NCI-H345 treated with DMSO at 0.1 percent for 48 hours (cell line): ENCODE measurements at regions not wholly inside any gene's neighbourhood (a gene's known extent, or its start where the extent isn't known, plus 50 kb on each side); places are given as distances from the start of the nearest gene placed in this dataset.
"Not testable (repeated sequence)": the region's sequence is repeated elsewhere in the genome, so short reads cannot be mapped to it uniquely, and the experiment has no call there.

Source experiments
- DNase-seq: peaks from one replicate; lab custom pipeline; 2025; ENCODE audit not compliant: unreplicated experiment; lab: John Stamatoyannopoulos, UW

DNA sequence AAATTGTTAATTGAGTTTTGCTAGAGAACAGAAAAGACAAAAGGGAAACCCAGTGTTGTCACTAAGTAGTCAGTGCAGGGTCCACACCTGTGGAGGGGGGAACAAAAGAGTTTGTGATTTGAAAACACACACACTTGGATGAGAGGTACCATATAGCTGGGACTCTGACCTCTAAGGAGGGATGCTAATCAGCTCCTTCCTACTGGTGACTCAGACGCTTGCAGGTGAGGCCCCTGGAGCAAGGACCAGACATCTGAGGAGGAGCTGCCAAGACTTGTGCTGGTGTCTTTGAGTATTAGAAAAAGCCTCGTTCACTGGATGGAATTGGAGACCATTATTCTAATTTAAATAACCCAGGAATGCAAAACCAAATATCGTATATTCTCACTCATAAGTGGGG is 146.4 kb upstream of the MAP2 start:
- no peak for DNase-seq

- DNase-seq, result no peak
Observed at GRCh38 chr2:209298601-209299000, 125.2 kb upstream of the MAP2 start.

- DNase-seq, result not testable (repeated sequence)
Observed at GRCh38 chr2:209299478-209299877, 124.4 kb upstream of the MAP2 start.

DNA sequence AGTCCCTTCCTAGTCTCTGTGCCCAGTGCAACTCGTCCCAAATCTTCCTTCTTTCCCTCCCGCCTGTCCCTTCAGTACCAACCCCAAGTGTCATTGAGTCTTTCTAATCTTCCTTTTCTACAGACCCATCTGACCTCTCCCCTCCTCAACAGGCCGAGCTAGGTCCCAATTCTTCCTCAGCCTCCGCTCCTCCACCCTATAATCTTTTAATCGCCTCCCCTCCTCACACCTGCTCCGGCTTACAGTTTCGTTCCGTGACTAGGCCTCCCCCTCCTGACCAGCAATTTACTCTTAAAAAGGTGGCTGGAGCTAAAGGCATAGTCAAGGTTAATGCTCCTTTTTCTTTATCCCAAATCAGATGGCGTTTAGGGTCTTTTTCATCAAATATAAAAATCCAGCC is 123.1 kb upstream of the MAP2 start:
- DNase-seq, result not testable (repeated sequence)

GRCh38 chr2:209305026-209305425 is 118.8 kb upstream of the MAP2 start:
- no peak for DNase-seq

GRCh38 chr2:209305746-209306196 is 118.1 kb upstream of the MAP2 start:
- no peak for DNase-seq

DNA sequence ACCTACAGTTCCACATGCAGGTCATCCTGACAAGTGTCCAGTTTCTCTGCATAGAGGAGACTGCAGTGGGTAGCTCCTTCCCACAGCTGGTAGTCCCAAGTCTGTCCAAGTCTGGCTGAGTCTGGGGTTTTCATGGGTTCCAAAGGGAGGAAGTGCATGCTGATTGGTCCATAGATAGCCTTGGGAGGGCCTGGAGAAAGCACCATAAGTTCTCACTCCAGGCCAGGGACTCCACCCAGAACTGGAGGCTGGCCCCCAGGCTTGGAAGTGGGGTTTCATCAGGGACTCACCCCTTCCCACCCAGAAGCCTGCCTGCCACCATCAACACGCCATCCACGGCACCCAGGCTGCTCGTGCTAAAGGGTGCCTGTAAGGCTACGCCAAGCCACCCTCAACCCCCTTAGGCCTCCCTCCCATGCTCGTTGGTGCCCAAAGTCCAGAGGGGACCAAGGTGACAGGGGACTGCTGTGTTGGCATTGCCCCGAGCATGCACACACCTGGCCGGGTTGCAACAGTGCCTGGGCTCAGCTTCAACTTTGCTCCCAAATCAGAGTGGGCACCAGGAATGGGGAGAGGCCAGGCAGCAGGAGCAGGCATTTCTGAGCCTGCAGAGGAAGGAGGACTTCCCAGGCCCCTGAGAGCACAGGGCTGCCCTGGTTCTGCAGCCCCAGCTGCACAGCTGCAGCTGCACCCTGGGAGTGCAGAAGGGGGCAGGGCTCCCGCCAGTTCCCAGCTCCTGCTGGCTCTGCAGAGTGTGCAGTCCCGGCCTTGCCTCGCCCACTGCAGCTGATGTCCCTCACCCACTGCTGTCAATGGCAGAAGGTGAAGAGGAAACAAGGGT is 116.5 kb upstream of the MAP2 start:
- no peak for DNase-seq

DNA sequence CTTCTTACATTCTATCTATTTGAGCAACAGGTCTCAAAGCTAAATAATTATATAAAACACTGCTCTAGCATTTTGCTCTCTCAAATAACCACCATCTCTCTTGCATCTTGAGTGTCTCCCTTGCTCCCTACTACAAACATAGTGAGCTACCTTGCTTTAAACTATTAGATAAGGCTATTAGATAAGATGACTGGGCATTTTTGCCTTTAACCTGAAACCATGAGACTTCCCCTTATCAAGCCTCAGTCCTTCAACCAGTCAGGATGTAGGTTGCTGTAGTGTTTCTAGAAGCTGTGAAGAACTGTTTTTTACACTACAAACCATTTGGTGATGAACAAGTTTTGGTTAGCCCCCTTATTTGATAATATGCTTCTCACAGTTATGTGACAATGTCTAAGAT is 115.4 kb upstream of the MAP2 start:
- no peak for DNase-seq

GRCh38 chr2:209311948-209312347 is 111.9 kb upstream of the MAP2 start:
- DNase-seq, result no peak

DNA sequence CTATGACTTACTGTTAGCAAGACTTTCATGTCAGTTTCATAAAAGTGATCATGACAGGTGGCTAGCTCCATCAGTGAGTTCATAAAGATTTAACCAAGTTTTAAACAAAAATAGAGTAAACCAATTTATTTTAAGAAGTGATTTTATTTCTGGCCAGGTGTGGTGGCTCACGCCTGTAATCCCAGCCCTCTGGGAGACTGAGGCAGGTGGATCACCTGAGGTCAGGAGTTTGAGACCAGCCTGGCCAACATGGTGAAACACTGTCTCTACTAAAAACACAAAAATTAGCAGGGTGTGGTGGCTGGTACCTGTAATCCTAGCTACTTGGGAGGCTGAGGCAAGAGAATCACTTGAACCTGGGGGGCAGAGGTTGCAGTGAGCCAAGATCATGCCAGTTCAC is 111.4 kb upstream of the MAP2 start:
- DNase-seq, result not testable (repeated sequence)

- no peak for DNase-seq
Observed at GRCh38 chr2:209314653-209315052, 109.2 kb upstream of the MAP2 start.

DNA sequence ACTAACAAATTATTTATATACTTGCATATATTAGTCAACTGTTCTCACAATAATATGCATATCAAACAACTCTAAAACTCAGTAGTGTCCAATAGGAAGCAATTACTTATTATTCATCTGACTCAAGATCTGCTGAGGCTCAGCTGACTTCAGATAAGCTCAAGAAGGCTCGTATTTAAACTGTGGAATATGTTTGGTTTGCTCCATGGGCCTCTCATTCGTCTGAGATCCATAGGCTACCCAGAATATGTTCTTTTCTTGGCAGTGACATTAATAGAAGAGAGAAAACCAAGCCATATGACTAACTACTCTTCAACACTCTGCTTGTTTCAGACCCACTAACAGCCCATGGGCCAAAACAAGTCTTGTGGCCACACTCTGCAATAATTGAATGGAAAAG is 107.7 kb upstream of the MAP2 start:
- no peak for DNase-seq

GRCh38 chr2:209321076-209321475 is 102.8 kb upstream of the MAP2 start:
- DNase-seq, result no peak

GRCh38 chr2:209321581-209321980 is 102.3 kb upstream of the MAP2 start:
- no peak for DNase-seq

DNA sequence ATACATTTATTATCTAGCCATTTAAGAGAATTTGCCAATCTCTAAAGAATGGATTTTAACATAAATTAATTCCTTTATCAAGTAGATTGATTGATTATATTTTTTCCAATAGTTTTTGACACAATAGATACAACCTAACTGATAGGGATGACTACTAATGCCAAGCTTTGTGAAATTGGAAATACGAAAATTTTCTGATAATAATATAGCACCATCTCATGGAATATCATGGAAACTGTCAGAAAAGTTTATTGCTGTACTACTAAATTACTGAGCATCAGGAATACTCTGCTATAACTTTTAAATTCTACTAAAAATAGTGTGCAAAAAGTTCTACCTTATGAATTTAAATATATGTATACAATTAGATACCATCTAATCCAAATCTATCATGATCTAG is 101.8 kb upstream of the MAP2 start:
- no peak for DNase-seq

- no peak for DNase-seq
Observed at GRCh38 chr2:209322905-209323512, 100.8 kb upstream of the MAP2 start.

DNA sequence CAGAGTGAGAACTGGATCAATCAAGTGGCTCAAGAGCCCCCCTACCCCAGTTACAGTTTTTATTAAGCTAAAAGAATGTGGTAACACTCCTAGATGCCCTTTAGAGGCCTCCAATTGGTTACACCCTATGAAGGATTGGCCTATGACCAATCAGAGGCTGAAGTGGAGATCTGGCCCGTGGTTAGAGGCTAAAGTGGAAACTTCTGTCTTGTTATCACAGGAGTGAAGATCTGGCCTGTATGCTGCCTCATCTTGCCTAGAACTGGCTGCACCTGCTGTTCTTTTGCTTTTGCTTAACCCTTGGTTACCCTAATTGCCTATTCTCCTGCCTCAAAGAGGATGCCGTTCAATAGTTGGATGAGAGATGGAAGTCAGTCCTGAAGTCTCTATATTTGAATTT is 100.1 kb upstream of the MAP2 start:
- DNase-seq, result no peak

DNA sequence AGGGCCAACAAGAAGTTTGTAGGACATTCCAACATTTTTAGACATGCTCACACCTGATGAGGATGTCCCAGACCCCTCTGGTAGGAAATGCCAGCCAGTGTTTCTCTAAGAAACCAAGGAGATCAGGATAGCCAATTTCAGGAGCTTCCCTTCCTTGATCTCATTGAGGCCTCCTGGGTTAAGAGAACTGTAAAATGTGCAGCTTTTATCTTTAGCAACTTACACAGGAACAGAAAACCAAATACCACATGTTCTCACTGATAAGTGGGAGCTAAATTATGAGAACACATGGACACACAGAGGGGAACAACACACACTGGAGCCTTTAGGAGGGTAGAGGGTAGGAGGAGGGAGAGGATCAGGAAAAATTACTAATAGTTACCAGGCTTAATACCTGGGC is 99.6 kb upstream of the MAP2 start:
- no peak for DNase-seq

- peak; percentile 50 for DNase-seq
Observed at GRCh38 chr2:209331291-209331844, 92.5 kb upstream of the MAP2 start.

GRCh38 chr2:209334188-209335017 is 89.4 kb upstream of the MAP2 start:
- DNase-seq, result peak; percentile 72

GRCh38 chr2:209340522-209340921 is 83.3 kb upstream of the MAP2 start:
- no peak for DNase-seq
